BLaER1 (cell line): ENCODE measurements at regions not wholly inside any gene's neighbourhood (a gene's known extent, or its start where the extent isn't known, plus 50 kb on each side); places are given as distances from the start of the nearest gene placed in this dataset.

Experiments
- H3K27ac ChIP-seq: shearing (Covaris generic); formaldehyde crosslinking; 2 replicates; pipeline ENCODE4 v1.8.1; 2022
- H3K27me3 ChIP-seq: shearing (Covaris generic); formaldehyde crosslinking; 2 replicates; pipeline ENCODE4 v1.8.1; 2022
- H3K36me3 ChIP-seq: shearing (Covaris generic); formaldehyde crosslinking; 2 replicates; pipeline ENCODE4 v1.8.1; 2022
- H3K4me1 ChIP-seq: shearing (Covaris generic); formaldehyde crosslinking; 2 replicates; pipeline ENCODE4 v1.8.1; 2022
- H3K4me2 ChIP-seq: shearing (Covaris generic); formaldehyde crosslinking; 2 replicates; pipeline ENCODE4 v1.8.1; 2022
- H3K4me3 ChIP-seq: shearing (Covaris generic); formaldehyde crosslinking; 2 replicates; pipeline ENCODE4 v1.8.1; 2022
- H3K9ac ChIP-seq: shearing (Covaris generic); formaldehyde crosslinking; 2 replicates; pipeline ENCODE4 v1.8.1; 2022
- H3K9me3 ChIP-seq: shearing (Covaris generic); formaldehyde crosslinking; 2 replicates; pipeline ENCODE4 v1.8.1; 2022
- H4K20me1 ChIP-seq: shearing (Covaris generic); formaldehyde crosslinking; 2 replicates; pipeline ENCODE4 v1.8.1; 2022
- Cebpa-rat ChIP-seq: shearing (Covaris generic); IDR thresholded peaks from 2 replicates; pipeline ENCODE4 v1.8.1; 2022

GRCh38 chr2:150042500-150043171 lies 444.8 kb downstream of the RND3 start:
- no peak overlapping the region for H3K9ac ChIP-seq

DNA sequence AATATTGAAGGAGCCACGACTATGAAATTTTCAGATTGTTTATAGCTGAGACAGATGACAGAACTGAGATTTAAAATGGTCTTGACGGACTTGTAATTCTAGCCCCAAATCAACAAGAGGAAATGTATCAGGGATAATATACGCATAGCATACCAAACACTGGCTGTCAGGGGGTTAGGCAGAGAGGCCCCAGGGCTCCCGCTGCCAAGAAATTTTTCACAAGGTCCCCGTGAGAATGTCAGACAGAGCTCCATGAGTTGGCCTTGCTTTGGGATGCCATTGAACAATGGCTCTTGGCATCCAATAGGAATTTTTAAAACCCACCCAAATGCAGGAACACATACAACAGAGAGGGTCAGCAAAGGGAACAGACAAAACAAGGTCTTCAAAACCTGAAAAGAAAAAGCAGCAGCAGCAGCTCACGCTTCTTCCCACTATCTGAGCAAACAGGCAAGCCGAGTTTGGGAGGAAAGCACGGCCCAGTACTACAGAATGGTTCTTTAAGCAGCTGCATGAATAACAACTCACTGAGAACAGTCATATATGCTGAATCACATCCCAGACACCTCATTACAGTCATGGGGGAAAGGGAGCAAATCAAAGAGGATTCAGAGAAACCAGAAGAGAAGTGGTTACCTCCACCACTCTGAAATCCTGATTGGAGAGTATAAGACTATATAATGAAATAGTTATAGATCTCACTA lies 445.6 kb downstream of the RND3 start:
- no peaks in the 10 kb centered on the region for H3K36me3 ChIP-seq

More at GRCh38 chr2:150042500-150043171, 444.8 kb downstream of the RND3 start:
- TF ChIP-seq Cebpa-rat: no peak
- Histone ChIP-seq H3K4me2 (no peak overlapping the region), H3K27ac (no peak overlapping the region), H3K27me3 (no peaks in the 10 kb centered on the region), H3K9me3 (no peaks in the 10 kb centered on the region), H3K36me3 (no peaks in the 10 kb centered on the region), H3K4me1 (no peaks in the 10 kb centered on the region), H4K20me1 (no peaks in the 10 kb centered on the region), H3K4me3 (no peak overlapping the region)

GRCh38 chr2:150036622-150037021 lies 449.0 kb upstream of the MMADHC start:
- Histone ChIP-seq H3K4me3 (no peak overlapping the region), H3K36me3 (no peaks in the 10 kb centered on the region), H3K4me2 (no peak overlapping the region), H3K27ac (no peak overlapping the region), H3K4me1 (peaks cover 7% of the 10 kb centered on the region), H3K27me3 (no peaks in the 10 kb centered on the region), H3K9ac (no peak overlapping the region), H3K9me3 (no peaks in the 10 kb centered on the region), H4K20me1 (no peaks in the 10 kb centered on the region)
- no peak for TF ChIP-seq Cebpa-rat

More for the DNA sequence above, 445.6 kb downstream of the RND3 start:
- no peaks in the 10 kb centered on the region for H3K27me3 ChIP-seq
- H3K4me1 ChIP-seq: no peaks in the 10 kb centered on the region
- no peak overlapping the region for H3K27ac ChIP-seq
- no peak for TF ChIP-seq Cebpa-rat
- no peak overlapping the region for H3K9ac ChIP-seq
- H3K4me3 ChIP-seq: no peak overlapping the region
- H3K9me3 ChIP-seq: no peaks in the 10 kb centered on the region
- H4K20me1 ChIP-seq: no peaks in the 10 kb centered on the region
- H3K4me2 ChIP-seq: no peak overlapping the region

GRCh38 chr2:150034665-150035064 lies 447.1 kb upstream of the MMADHC start:
- H3K4me1 ChIP-seq: peaks cover 7% of the 10 kb centered on the region
- no peaks in the 10 kb centered on the region for H3K27me3 ChIP-seq
- no peak overlapping the region for H3K27ac ChIP-seq
- TF ChIP-seq Cebpa-rat: no peak
- no peaks in the 10 kb centered on the region for H3K36me3 ChIP-seq
- no peak overlapping the region for H3K4me2 ChIP-seq
- no peak overlapping the region for H3K4me3 ChIP-seq
- H4K20me1 ChIP-seq: no peaks in the 10 kb centered on the region
- no peak overlapping the region for H3K9ac ChIP-seq
- H3K9me3 ChIP-seq: no peaks in the 10 kb centered on the region

GRCh38 chr2:150030436-150031190 lies 443.0 kb upstream of the MMADHC start:
- Histone ChIP-seq H3K4me1 (peaks cover 6% of the 10 kb centered on the region), H4K20me1 (no peaks in the 10 kb centered on the region), H3K27me3 (no peaks in the 10 kb centered on the region), H3K4me3 (no peak overlapping the region), H3K9ac (no peak overlapping the region), H3K36me3 (no peaks in the 10 kb centered on the region), H3K9me3 (no peaks in the 10 kb centered on the region), H3K27ac (no peak overlapping the region), H3K4me2 (no peak overlapping the region)
- TF ChIP-seq Cebpa-rat: no peak

DNA sequence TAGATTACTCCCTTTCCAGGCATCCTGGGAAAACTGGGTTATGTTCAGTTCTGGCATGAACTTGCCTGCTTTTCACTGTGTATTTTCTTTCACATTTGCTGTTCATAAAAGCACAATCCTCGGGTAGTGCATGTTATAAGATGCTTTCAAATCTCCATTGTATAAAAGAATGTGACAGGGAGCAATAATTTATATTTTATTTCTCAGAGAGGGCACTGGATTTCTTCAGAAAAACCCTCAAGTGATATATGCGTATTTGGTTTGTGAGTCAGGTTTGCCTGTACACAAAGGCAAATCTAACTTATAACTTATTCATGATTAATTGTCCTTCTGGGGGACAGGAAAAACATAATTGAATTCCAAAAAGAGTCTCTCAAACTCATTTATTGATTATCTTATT lies 440.7 kb upstream of the MMADHC start:
- no peak overlapping the region for H3K4me2 ChIP-seq

GRCh38 chr2:150027164-150027563 lies 439.6 kb upstream of the MMADHC start:
- TF ChIP-seq Cebpa-rat: no peak
- Histone ChIP-seq H3K27me3 (no peaks in the 10 kb centered on the region), H3K9me3 (no peaks in the 10 kb centered on the region), H3K9ac (no peak overlapping the region), H3K4me3 (no peak overlapping the region), H3K36me3 (no peaks in the 10 kb centered on the region), H3K27ac (no peak overlapping the region), H4K20me1 (no peaks in the 10 kb centered on the region), H3K4me2 (no peak overlapping the region), H3K4me1 (no peaks in the 10 kb centered on the region)

More for the DNA sequence above, 440.7 kb upstream of the MMADHC start:
- Histone ChIP-seq H3K4me1 (no peaks in the 10 kb centered on the region), H4K20me1 (no peaks in the 10 kb centered on the region), H3K9me3 (no peaks in the 10 kb centered on the region), H3K27me3 (no peaks in the 10 kb centered on the region), H3K27ac (no peak overlapping the region), H3K4me3 (no peak overlapping the region), H3K9ac (no peak overlapping the region), H3K36me3 (no peaks in the 10 kb centered on the region)
- TF ChIP-seq Cebpa-rat: no peak

- no peaks in the 10 kb centered on the region for H3K9me3 ChIP-seq
- H3K4me1 ChIP-seq: no peaks in the 10 kb centered on the region
- no peak for TF ChIP-seq Cebpa-rat
Observed at GRCh38 chr2:150023663-150024062, 436.1 kb upstream of the MMADHC start.

DNA sequence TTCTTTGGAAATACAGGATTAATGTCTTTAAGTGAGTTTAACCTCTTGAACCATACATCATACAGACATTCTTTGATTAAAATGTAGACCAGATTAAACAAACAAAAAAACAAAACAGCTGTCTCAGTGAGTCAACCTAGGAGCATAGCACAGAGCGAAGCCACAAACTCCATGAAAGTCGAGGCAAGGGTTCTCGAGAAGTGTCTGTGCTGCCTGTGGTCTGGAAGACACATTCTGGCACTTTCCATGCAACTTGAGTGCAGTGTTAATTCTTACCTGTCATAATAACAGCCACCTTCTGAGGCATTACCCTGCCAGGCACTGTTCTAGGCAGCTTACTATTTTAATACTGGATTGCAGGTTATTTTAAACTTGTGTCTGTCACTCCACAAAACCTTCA lies 435.5 kb upstream of the MMADHC start:
- H3K9ac ChIP-seq: no peak overlapping the region
- TF ChIP-seq Cebpa-rat: no peak

More at GRCh38 chr2:150023663-150024062, 436.1 kb upstream of the MMADHC start:
- Histone ChIP-seq H3K9ac (no peak overlapping the region), H3K27me3 (no peaks in the 10 kb centered on the region), H3K4me3 (no peak overlapping the region), H3K4me2 (no peak overlapping the region), H4K20me1 (no peaks in the 10 kb centered on the region), H3K36me3 (no peaks in the 10 kb centered on the region), H3K27ac (no peak overlapping the region)

More for the DNA sequence above, 435.5 kb upstream of the MMADHC start:
- H3K36me3 ChIP-seq: no peaks in the 10 kb centered on the region
- H3K27ac ChIP-seq: no peak overlapping the region
- H3K27me3 ChIP-seq: no peaks in the 10 kb centered on the region
- no peak overlapping the region for H3K4me3 ChIP-seq
- no peaks in the 10 kb centered on the region for H3K9me3 ChIP-seq
- H4K20me1 ChIP-seq: no peaks in the 10 kb centered on the region
- H3K4me1 ChIP-seq: no peaks in the 10 kb centered on the region
- H3K4me2 ChIP-seq: no peak overlapping the region
